Head of caudate nucleus (tissue), 42 donors: ENCODE measurements at regions not wholly inside any gene's neighbourhood (a gene's known extent, or its start where the extent isn't known, plus 50 kb on each side); places are given as distances from the start of the nearest gene placed in this dataset.

Source experiments
- DNase-seq, 42 donors: peaks; one replicate each; pipeline versions ENCODE4 v3.0.0 to v3.0.0-alpha.2; 2020 to 2021; ENCODE audit warnings: mixed read lengths in 7 of 42
- intact Hi-C: fragments of 100-400 bp; cut with DNase I; formaldehyde crosslinking; loops from one replicate; pipeline ENCODE4 v1.15.0; 2022

DNA sequence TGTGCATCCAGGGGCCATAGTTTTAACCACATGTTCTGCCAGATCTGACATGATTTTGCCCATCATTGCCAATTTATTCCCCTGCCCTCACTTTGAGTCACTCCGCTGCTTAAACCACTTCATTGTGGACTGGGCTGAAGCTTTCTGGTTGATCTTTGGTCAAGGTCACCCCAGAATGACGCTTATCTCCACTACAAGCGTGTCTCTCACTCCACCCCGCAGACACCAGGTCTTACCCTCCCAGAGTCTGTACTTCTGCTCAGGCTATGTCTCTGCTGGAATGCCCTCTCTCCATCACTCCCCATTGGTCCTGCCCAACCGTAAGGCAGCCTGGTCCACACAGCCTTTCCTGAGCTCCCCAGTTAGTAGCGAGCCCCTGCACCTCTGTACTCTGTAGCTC, 170.5 kb upstream of the SYT13 start:
- intact Hi-C loops, result no loop called here
- no peak for DNase-seq

DNA sequence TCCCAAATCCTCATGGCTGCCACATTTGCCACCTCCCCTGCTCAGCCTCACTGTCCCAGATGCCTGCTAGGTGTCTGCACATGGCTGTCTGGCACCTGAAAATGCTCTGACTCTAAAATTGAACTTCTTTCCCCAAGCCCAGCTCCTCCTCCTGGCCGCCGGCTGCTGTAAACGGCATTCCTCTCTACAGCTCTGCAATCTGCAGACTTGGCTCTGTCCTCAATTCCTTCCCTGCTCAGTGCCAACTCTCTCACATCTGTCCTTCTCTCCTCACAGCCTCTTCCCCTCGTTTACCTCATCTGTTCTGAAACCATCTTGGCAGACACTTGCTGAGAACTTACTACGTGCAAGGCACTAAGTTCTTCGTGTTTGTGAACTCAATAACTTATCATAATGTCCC, 169.4 kb upstream of the SYT13 start:
- no peak for DNase-seq
- intact Hi-C loops, result no loop called here

- DNase-seq, result no peak
- intact Hi-C loops, result no loop called here
Observed at GRCh38 chr11:45454917-45455401, 168.8 kb upstream of the SYT13 start.

GRCh38 chr11:45453721-45454120, 167.6 kb upstream of the SYT13 start:
- intact Hi-C loops, result no loop called here
- DNase-seq, result no peak

DNA sequence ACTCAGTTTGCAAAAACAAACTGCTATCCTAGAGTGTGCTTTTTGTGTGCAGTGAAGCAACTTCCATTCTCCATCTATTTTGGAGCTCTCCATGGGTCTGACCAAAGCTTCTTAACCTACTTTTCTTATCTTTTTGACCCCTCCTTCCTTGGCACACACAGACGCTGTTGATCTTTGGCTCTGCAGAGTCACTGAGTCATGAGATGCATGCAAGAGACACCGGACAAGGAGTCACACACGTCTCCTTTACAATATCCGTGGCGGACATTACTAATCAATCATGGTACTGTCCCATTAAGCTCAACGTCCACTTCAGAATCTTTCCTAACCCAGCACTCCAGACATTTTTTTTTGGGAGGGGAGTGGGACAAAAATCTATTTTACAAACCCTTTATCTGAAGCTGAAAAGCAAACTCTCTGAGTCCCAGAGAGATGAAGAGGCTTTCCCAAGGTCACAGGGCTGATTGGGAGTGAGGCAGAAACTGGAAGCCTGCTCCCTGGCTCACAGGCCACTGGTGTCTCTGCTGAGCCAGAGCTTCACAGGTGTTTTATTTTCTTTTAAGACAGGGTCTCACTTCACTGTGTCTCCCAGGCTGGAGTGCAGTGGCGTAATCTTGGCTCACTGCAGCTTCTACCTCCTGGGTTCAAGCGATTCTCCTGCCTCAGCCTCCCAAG, 165.8 kb upstream of the SYT13 start:
- DNase-seq, result no peak
- intact Hi-C loops, result no loop called here

GRCh38 chr11:45450189-45450588, 164.0 kb upstream of the SYT13 start:
- intact Hi-C loops, result no loop called here

GRCh38 chr11:45449036-45449601, 163.0 kb upstream of the SYT13 start:
- intact Hi-C loops, result no loop called here
- no peak for DNase-seq

More at GRCh38 chr11:45450189-45450588, 164.0 kb upstream of the SYT13 start:
- no peak for DNase-seq

GRCh38 chr11:45448561-45448960, 162.4 kb upstream of the SYT13 start:
- intact Hi-C loops, result no loop called here
- DNase-seq, result no peak

DNA sequence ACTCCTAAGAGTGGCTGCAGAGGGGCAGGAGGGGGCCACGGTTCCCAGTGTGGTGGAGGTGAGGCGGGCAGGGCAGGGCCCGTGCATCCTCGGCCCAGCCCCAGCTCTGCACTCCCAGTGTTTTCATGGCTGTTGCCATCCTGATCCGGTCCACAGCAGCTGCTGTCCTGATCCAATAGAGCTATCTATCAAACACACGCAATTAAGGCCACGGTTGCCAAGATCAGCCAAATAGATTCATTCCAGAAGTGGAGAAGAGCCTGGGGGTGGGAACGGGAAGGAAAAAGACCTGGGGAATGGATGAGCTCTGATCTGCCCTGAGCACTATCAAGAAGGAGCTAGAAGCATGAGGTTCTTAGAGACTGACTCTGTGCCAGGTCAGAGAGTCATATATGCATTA, 160.9 kb upstream of the SYT13 start:
- DNase-seq, result no peak
- intact Hi-C loops, result no loop called here

GRCh38 chr11:45446434-45446833, 160.3 kb upstream of the SYT13 start:
- intact Hi-C loops, result no loop called here
- no peak for DNase-seq

- intact Hi-C loops, result no loop called here
- DNase-seq, result no peak
Observed at GRCh38 chr11:45444796-45445195, 158.7 kb upstream of the SYT13 start.

GRCh38 chr11:45440111-45440510, 154.0 kb upstream of the SYT13 start:
- intact Hi-C loops, result no loop called here
- no peak for DNase-seq

- intact Hi-C loops, result no loop called here
- DNase-seq, result no peak
Observed at GRCh38 chr11:45436966-45437365, 150.8 kb upstream of the SYT13 start.

DNA sequence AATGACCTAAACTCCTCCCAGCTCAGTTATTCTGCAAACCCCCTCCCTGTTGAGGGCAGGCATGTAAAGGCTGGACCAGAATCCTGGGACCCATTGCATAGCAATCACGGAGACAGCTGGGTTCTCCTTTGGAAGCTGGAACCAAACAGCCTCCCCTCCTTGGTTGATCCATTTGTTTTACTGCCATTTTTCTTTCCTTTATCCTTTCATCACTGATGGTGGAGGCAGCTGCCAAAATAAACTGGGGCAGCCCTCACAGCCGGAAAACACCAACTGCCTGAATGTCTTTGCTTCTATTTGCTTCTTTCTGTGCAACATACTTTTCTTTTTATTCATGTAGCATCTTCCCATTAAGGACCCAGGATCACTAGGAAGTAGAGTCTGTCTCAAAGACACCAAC, 150.0 kb upstream of the SYT13 start:
- intact Hi-C loops, result no loop called here

DNA sequence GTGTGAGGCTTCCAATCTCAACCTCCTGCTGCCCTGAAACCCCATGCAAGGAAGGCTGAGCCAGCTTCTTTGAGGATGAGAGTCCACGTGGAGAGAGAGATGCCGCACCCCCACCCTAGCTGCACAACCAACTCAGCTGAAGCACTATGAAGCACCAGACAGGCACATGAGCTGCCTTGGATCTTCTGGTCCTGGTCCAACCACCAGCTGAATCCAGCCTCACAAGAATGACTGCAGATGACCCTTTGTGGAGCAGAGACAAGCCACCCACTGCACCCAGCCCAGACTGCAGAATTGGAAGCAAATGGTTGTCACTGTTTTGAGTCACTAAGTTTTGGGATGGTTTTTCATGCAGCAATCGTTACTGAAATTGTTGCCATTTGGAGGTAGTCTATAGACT, 149.6 kb upstream of the SYT13 start:
- intact Hi-C loops, result no loop called here
- DNase-seq, result no peak

More for the DNA sequence above, 150.0 kb upstream of the SYT13 start:
- DNase-seq, result no peak

- intact Hi-C loops, result no loop called here
- no peak for DNase-seq
Observed at GRCh38 chr11:45432910-45433309, 146.8 kb upstream of the SYT13 start.

DNA sequence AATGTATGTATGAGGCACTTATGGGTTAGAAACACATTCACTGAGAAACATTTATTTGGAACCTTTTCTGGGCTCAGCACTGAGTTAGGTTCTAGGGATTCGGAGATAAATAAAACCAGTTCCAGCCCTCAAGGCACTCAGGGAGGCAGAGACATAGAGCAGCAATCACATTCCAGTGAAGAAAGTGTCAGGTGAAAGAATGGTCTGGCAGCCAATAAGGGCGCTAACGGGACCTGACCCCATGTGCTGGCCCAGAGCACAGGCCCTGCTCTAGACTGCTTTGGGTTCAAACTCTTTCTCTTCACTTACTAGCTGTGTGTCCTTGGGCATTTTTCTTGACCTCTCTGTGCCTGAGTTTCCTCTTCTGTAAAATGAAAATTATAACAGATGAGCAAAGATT, 146.0 kb upstream of the SYT13 start:
- intact Hi-C loops, result no loop called here
- DNase-seq, result no peak

DNA sequence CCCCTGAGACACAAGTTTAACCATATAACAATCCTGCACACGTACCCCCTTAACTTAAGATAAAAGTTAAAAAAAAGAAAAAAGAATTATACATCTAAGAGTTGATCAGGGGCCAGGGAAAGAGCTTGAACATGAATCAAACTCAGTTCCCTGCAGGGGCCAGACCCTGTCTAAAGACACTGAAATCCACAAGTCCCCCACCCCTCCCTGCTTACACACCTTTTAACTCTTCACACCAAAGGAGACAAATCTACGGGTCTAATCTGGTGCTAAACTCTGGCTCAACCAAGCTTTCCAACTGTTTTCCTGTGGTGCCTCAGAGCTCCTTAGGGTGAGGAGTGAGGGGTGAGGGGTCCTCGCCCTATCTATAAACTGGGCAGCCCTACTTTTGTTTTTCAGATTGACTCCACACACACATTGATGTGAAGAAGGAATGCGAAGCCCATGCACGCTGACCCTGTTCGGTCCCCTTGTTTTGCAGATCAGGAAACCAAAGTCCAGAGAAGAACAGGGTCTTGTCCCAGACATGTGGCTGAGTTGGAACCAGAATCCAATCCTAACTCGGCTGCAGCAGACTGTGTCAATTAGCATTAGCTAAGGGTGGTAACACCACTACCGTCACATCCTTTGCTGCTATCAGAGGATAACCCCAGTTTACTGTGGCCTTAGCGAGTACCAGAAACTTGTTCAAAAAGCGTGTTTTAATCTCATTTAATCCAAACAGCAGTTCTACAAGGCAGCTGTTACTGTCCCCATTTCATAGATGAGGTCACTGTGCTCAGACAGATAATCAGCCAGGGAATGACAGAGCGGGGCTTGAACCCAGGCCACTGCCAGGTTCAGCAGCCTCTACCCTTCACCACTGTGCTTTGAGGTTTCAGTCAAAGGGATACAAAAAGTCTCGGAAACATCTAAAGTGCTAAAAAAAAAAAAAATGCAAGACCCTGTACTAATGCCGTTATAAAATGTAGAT, 145.2 kb upstream of the SYT13 start:
- intact Hi-C loops, result no loop called here
- DNase-seq, result no peak

DNA sequence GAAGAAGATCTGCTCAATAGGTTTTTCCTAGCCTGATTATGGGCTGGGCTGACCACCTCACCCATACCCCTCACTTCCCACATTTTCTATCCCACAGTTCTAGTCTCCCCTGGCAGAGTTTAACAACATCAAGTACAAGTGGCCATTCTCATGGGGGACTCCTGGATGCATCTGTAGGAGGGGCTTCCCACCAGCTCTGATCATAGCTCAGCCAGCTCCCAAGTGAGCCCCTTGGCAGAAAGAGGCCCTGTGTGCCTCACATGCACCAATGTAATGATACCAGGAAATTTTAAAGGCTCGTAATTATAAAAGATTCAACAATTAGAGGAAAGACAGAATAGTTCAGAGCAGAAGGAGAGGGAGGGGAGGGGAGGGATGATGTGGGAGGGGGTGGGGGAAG, 144.2 kb upstream of the SYT13 start:
- intact Hi-C loops, result no loop called here
- no peak for DNase-seq

GRCh38 chr11:45429719-45430118, 143.6 kb upstream of the SYT13 start:
- DNase-seq, result no peak
- intact Hi-C loops, result no loop called here
